ENCODE measurements at regions not wholly inside any gene's neighbourhood (a gene's known extent, or its start where the extent isn't known, plus 50 kb on each side); places are given as distances from the start of the nearest gene placed in this dataset.

DNA sequence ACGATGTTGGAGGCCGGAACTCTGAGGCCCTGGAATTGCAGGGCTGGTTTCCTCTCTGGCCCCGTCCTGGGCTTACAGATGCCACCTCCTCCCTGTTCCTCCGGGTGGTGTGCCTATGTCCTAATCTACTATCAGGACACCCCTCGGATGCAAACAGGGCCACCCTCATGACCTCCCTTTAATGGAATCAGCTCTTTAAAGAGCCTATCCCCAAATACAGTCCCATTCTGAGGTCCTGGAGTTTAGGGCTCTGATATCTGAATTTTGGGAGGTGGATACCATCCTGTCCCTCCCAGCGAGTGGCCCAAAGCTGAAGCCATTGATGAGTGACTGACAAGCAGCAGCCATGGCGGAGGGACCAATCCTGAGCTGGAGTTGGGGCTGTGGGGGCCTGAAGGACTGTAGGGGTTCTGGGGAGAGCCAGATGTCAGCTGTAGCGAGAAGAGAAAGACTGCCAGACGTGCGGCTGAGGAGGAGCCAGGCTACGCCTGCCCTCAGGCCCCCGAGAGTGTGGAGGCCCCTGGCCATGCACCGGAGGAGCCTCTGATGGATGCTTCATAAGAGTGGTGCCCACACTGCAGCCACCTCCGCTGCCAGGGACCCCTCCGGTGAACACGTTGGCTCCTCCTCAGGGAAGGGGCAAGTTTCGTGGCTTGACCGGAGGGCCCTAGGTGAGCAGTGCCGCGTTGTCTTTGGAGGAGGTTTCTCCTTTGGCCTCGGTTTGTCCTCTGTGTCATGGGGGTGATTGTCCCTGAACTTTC is 100.2 kb downstream of the KIF26A start:
- H3K27ac Mint-ChIP-seq (ENCODE audit: unreplicated experiment), result no peak overlapping the region

GRCh38 chr14:104239185-104239775 is 100.9 kb downstream of the KIF26A start:
- H3K36me3 Mint-ChIP-seq (ENCODE audit: unreplicated experiment), result peaks cover 32% of the 10 kb centered on the region
- H3K4me3 Mint-ChIP-seq (ENCODE audit: unreplicated experiment), result no peak overlapping the region
- TF ChIP-seq, protein P1, sequence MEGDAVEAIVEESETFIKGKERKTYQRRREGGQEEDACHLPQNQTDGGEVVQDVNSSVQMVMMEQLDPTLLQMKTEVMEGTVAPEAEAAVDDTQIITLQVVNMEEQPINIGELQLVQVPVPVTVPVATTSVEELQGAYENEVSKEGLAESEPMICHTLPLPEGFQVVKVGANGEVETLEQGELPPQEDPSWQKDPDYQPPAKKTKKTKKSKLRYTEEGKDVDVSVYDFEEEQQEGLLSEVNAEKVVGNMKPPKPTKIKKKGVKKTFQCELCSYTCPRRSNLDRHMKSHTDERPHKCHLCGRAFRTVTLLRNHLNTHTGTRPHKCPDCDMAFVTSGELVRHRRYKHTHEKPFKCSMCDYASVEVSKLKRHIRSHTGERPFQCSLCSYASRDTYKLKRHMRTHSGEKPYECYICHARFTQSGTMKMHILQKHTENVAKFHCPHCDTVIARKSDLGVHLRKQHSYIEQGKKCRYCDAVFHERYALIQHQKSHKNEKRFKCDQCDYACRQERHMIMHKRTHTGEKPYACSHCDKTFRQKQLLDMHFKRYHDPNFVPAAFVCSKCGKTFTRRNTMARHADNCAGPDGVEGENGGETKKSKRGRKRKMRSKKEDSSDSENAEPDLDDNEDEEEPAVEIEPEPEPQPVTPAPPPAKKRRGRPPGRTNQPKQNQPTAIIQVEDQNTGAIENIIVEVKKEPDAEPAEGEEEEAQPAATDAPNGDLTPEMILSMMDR (IDR thresholded peaks at IDR 0.05; ENCODE audit: partially characterized antibody, unreplicated experiment), result no peak
- H3K27me3 Mint-ChIP-seq (ENCODE audit: unreplicated experiment), result peaks cover 7% of the 10 kb centered on the region
- no peaks in the 10 kb centered on the region for H3K4me1 Mint-ChIP-seq (ENCODE audit: low read depth, unreplicated experiment)
- no peak overlapping the region for H3K27ac Mint-ChIP-seq (ENCODE audit: unreplicated experiment)
- H3K9me3 Mint-ChIP-seq (ENCODE audit: unreplicated experiment), result peaks cover 8% of the 10 kb centered on the region
- DNase-seq, result no peak

More for the DNA sequence above, 100.2 kb downstream of the KIF26A start:
- Mint-ChIP-seq H3K4me3 (ENCODE audit: unreplicated experiment) (no peak overlapping the region), H3K36me3 (ENCODE audit: unreplicated experiment) (peaks cover 32% of the 10 kb centered on the region), H3K9me3 (ENCODE audit: unreplicated experiment) (peaks cover 11% of the 10 kb centered on the region), H3K27me3 (ENCODE audit: unreplicated experiment) (peaks cover 7% of the 10 kb centered on the region), H3K4me1 (ENCODE audit: low read depth, unreplicated experiment) (no peaks in the 10 kb centered on the region)
- TF ChIP-seq, protein P1 (IDR thresholded peaks at IDR 0.05; ENCODE audit: partially characterized antibody, unreplicated experiment), result no peak
- no peak for DNase-seq

GRCh38 chr14:104239861-104240301 is 101.5 kb downstream of the KIF26A start:
- no peak for DNase-seq
- TF ChIP-seq, protein P1 (IDR thresholded peaks at IDR 0.05; ENCODE audit: partially characterized antibody, unreplicated experiment), result no peak

DNA sequence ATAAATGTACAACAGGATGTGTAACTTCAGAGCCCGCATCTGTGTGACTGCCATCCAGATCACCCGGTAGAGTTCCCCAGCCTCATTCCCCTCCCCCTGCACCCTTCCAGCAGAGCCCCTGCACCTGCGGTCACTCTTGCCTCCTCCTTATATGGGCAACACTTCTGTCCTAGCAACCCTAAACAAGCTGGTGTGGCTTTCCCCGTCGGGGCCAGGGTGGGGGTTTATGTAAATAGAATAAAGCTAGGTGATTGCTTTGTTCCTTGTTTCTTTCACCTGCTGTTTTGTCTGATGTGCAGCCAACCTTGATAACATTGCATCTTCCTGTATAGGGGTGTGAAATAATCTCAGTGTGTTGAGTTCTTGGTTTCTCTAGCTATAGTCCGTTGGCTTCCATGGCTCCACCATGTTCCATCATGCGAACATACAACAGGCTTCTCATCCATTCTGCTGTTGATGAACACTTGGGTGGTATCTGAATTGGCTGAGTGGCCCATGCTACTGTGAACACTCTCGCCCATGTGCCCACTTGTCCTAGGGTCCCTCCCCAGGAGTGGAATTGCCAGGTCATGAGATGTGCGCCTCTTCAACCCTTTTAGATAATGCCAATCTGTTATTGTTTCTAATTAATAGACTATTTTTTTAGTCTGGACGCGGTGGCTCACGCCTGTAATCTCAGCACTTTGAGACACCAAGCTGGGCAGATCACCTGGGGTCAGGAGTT is 102.2 kb downstream of the KIF26A start:
- no peak for DNase-seq
- TF ChIP-seq, protein P1 (IDR thresholded peaks at IDR 0.05; ENCODE audit: partially characterized antibody, unreplicated experiment), result no peak
- Mint-ChIP-seq H3K4me1 (ENCODE audit: low read depth, unreplicated experiment) (no peaks in the 10 kb centered on the region), H3K36me3 (ENCODE audit: unreplicated experiment) (peaks cover 22% of the 10 kb centered on the region), H3K9me3 (ENCODE audit: unreplicated experiment) (peaks cover 3% of the 10 kb centered on the region), H3K27ac (ENCODE audit: unreplicated experiment) (no peak overlapping the region), H3K4me3 (ENCODE audit: unreplicated experiment) (no peak overlapping the region), H3K27me3 (ENCODE audit: unreplicated experiment) (peaks cover 9% of the 10 kb centered on the region)

More at GRCh38 chr14:104239861-104240301, 101.5 kb downstream of the KIF26A start:
- Mint-ChIP-seq H3K27ac (ENCODE audit: unreplicated experiment) (no peak overlapping the region), H3K4me3 (ENCODE audit: unreplicated experiment) (no peak overlapping the region), H3K4me1 (ENCODE audit: low read depth, unreplicated experiment) (no peaks in the 10 kb centered on the region), H3K36me3 (ENCODE audit: unreplicated experiment) (peaks cover 29% of the 10 kb centered on the region), H3K27me3 (ENCODE audit: unreplicated experiment) (peaks cover 7% of the 10 kb centered on the region), H3K9me3 (ENCODE audit: unreplicated experiment) (peaks cover 6% of the 10 kb centered on the region)

Data from glutamatergic neuron (in vitro differentiated cells).